Subcutaneous abdominal adipose tissue (tissue), 5 donors: ENCODE measurements at regions not wholly inside any gene's neighbourhood (a gene's known extent, or its start where the extent isn't known, plus 50 kb on each side); places are given as distances from the start of the nearest gene placed in this dataset.
A peak's percentile ranks its signal among the peaks of the same experiment; 100 is the strongest.
"Not testable (repeated sequence)": the region's sequence is repeated elsewhere in the genome, so short reads cannot be mapped to it uniquely, and the experiment has no call there.

Experiments
- H3K27ac ChIP-seq: one replicate; pipeline ENCODE4 v1.7.0; 2013; ENCODE audit warnings: low read depth, mild to moderate bottlenecking, inconsistent platforms, low read length, moderate library complexity
- H3K27me3 ChIP-seq, 5 donors: one replicate each; pipeline ENCODE4 v1.7.0; 2013; ENCODE audit warnings: low read length in 5 of 5, inconsistent platforms in 1 of 5; ENCODE audit not compliant: control insufficient read depth in 5 of 5, insufficient read depth in 4 of 5
- H3K36me3 ChIP-seq, 5 donors: one replicate each; pipeline ENCODE4 v1.7.0; 2013; ENCODE audit warnings: low read length in 5 of 5; ENCODE audit not compliant: control insufficient read depth in 5 of 5, insufficient read depth in 5 of 5
- H3K4me1 ChIP-seq, 5 donors: one replicate each; pipeline ENCODE4 v1.7.0; 2013; ENCODE audit warnings: low read length in 5 of 5, mild to moderate bottlenecking in 3 of 5, moderate library complexity in 1 of 5; ENCODE audit not compliant: control insufficient read depth in 5 of 5, insufficient read depth in 5 of 5
- H3K4me3 ChIP-seq, 5 donors: one replicate each; pipeline ENCODE4 v1.7.0; 2013; ENCODE audit warnings: low read length in 5 of 5, low read depth in 1 of 5
- H3K9ac ChIP-seq, 5 donors: one replicate each; pipeline ENCODE4 v1.7.0; 2013; ENCODE audit warnings: low read length in 5 of 5, mild to moderate bottlenecking in 4 of 5, moderate library complexity in 3 of 5
- H3K9me3 ChIP-seq, 5 donors: one replicate each; pipeline ENCODE4 v1.7.0; 2013; ENCODE audit warnings: low read length in 5 of 5; ENCODE audit not compliant: control insufficient read depth in 5 of 5
- donor health status: healthy.
- donor health status: healthy.
- donor health status: healthy.
- donor health status: healthy.
- donor health status: healthy.

DNA sequence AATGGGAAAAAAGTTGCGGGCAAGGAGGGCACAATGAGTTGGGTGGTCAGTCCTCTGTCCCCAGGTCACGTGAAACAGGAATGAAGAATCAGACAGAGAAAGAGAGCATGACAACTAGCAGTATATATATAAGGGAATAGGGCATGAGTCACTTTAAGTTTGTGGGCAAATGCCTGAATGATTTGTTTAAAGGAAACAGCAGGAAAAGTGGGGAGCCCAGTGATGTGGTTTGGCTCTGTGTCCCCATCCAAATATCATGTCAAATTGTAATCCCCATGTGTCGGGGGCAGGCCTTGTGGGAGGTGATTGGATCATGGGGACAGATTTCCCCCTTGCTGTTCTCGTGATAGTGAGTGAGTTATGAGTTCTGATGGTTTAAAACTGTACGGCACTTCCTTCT lies 195.3 kb upstream of the IGF1 start:
- H3K36me3 ChIP-seq = no peaks in the 10 kb centered on the region
- no peak overlapping the region for H3K4me3 ChIP-seq
- H3K4me1 ChIP-seq = no peaks in the 10 kb centered on the region
- no peak overlapping the region for H3K27ac ChIP-seq
- H3K27me3 ChIP-seq = no peaks in the 10 kb centered on the region
- H3K9ac ChIP-seq = no peak overlapping the region
- peaks cover 14 to 31% (median 30%) of the 10 kb centered on the region in 5 donors for H3K9me3 ChIP-seq

DNA sequence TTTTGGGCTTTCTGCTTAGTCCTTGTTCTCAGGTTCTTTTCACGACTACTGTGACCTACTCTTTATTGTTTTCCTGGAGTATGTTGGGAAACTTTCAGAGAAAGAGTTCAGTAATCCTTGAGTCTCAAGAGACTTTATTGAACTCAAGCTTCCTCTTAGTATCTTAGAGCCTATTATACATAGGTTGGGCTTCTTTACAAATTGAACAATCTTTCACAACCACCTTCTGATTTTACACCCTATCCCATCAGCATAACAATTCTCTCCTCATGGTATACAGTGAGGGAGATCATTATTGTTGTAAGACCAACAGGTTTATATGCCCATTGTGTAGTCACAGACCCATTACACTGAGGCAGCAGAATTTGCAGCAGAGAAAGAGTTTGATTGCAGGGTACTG lies 193.2 kb upstream of the IGF1 start:
- Histone ChIP-seq H3K9ac (no peak overlapping the region), H3K27me3 (no peaks in the 10 kb centered on the region), H3K9me3 (peaks cover 9 to 27% (median 24%) of the 10 kb centered on the region in 5 donors), H3K4me1 (no peaks in the 10 kb centered on the region), H3K36me3 (no peaks in the 10 kb centered on the region), H3K27ac (no peak overlapping the region), H3K4me3 (peak overlapping the region in 2 of 5 donors; percentile 14 to 24)

DNA sequence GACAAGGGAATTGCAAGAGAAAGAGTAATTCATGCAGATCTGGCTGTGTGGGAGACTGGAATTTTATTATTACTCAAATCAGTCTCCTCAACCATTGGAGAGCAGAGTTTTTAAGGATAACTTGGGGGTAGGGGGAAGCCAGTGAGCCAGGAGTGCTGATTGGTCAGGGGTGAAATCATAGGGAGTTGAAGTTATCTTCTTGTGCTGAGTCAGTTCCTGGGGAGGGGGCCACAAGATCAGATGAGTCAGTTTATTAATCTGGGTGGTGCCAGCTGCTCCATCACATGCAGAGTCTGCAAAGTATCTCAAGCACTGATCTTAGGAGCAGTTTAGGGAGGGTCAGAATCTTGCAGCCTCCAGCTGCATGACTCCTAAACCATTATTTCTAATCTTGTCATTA lies 191.8 kb upstream of the IGF1 start:
- not testable (repeated sequence) for H3K27ac ChIP-seq, H3K4me3 ChIP-seq, H3K4me1 ChIP-seq, H3K9ac ChIP-seq, H3K36me3 ChIP-seq, H3K27me3 ChIP-seq
- H3K9me3 ChIP-seq = peaks cover 9 to 27% (median 24%) of the 10 kb centered on the region in 5 donors

DNA sequence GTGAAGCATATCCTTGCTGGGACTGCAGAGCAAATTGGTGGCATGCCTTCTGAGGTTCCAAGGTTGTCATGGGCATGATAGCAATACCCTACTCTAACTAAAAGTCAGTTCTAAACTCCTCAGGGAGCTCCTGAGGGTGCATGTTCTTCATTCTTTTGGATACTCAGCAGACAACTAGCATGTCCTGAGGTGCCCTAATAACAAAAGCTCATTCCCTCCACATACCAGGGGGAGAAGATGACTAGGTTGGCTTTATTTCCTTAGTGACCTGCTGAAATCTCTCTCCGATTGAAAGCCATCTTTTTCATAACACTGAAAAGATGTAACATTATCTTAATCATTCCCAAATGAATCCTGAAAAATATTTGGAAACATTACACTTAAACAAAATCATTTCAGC lies 188.7 kb upstream of the IGF1 start:
- Histone ChIP-seq H3K27me3 (no peaks in the 10 kb centered on the region), H3K9ac (no peak overlapping the region), H3K4me1 (no peaks in the 10 kb centered on the region), H3K36me3 (no peaks in the 10 kb centered on the region), H3K27ac (no peak overlapping the region), H3K9me3 (peaks cover 9 to 21% (median 16%) of the 10 kb centered on the region in 5 donors), H3K4me3 (no peak overlapping the region)

DNA sequence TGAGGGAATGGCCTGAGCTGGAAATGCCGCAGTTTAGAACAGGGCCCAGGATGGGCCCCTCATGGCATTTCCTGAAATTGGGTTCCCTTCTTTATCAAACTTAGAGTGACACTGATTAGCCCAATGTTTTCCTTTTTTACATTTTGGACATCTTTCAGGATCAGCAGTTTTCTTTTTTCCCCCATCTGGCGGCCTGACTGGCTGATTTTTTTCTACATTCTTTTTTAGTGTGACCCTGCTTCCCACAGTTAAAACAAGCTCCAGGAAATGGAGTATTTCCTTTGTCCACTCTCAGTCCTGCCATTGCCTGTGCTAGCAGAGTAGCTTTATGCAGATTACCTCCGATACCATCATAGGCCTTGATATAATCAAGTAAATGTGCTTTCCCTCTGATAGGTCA lies 185.8 kb upstream of the IGF1 start:
- not testable (repeated sequence) for H3K9ac ChIP-seq, H3K4me3 ChIP-seq, H3K4me1 ChIP-seq, H3K9me3 ChIP-seq, H3K36me3 ChIP-seq, H3K27ac ChIP-seq, H3K27me3 ChIP-seq

DNA sequence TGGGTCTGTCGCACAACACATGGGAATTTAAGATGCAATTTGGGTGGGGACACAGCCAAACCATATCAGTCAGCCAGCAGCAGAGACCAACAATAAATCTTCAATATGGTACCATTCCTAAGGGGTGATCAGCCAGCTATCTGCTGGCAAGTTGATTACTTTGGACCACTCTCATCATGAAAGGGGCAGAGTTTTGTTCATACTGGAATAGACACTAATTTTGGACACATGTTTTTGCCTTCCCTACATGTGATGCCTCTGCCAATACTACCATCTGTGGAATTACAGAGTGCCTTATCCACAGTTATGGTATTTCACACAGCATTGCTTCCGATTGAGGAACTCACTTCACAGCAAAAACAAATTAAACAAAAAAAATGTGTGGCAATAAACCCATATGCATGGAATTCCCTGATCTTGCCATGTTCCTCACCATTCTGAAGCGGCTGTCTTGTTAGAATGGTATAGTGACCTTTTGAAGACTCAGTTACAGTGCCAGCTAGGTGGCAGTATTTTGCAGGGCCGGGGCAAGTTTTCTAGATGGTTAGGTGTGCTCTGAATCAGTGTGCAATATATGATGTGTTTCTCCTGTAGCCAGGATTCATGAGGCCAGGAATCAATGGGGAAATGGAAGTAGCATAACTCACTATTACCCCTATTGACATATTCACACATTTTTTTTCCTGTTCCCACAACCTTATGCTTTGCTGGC lies 179.0 kb upstream of the IGF1 start:
- Histone ChIP-seq H3K9ac (no peak overlapping the region), H3K36me3 (no peaks in the 10 kb centered on the region), H3K27ac (no peak overlapping the region), H3K4me3 (no peak overlapping the region), H3K27me3 (no peaks in the 10 kb centered on the region), H3K4me1 (peaks cover 0 to 2% (median 0%) of the 10 kb centered on the region in 5 donors), H3K9me3 (peaks cover 0 to 5% (median 3%) of the 10 kb centered on the region in 5 donors)

DNA sequence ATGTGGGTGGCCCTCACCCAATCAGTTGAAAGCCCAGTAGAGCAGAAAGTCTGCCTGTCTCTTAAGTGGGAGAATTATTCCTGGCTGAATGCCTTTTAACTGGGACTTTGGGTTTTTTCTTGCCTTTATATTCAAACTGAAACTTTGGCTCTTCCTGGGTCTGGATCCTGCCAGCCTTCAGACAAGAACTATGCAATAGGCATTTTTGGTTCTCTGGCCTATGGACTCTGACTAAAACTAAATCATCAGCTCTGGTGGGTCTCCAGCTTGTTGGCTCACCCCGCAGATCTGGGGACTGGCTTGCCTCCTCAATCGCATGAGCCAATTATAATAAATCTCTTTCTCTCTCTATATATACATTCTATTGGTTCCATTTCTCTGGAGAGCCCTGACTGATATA lies 173.0 kb upstream of the IGF1 start:
- H3K4me1 ChIP-seq = peaks cover 0 to 4% (median 0%) of the 10 kb centered on the region in 5 donors
- no peaks in the 10 kb centered on the region for H3K36me3 ChIP-seq
- H3K4me3 ChIP-seq = no peak overlapping the region
- H3K27ac ChIP-seq = no peak overlapping the region
- H3K27me3 ChIP-seq = no peaks in the 10 kb centered on the region
- H3K9me3 ChIP-seq = peaks cover 0 to 5% (median 3%) of the 10 kb centered on the region in 5 donors
- H3K9ac ChIP-seq = no peak overlapping the region

DNA sequence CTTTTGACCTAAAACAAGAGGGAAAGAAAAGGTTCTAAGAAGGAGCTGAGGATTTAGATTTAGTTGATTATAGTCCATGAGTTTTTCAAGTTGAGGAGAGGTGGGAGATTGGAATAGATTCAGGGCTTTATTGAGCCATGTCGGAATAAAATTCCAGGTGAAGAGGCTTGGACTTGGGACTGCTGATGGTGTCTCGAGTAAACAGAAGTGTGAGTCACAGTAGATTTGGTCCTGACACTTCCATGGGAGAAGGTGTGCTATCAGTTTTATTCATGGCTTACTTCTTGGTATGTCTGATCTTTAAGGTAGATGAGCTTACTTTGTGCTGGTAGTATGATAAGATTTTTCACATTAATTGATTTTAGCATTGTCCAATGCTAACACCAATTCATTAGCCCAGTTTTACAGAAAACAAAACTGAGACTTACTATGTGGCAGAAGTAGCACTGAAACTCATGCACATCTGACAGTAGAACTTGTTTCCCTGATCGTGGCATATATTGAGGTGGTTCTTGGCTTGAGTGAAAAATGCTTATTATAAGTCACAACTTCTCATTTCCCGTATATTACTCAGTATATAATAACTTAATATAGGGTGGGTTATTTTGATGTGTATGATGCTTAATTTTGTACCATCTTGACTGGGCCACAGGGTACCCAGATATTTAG lies 172.4 kb upstream of the IGF1 start:
- Histone ChIP-seq H3K4me3 (no peak overlapping the region), H3K4me1 (peaks cover 0 to 4% (median 0%) of the 10 kb centered on the region in 5 donors), H3K27ac (no peak overlapping the region), H3K9me3 (peaks cover 0 to 5% (median 3%) of the 10 kb centered on the region in 5 donors), H3K9ac (no peak overlapping the region), H3K27me3 (no peaks in the 10 kb centered on the region), H3K36me3 (no peaks in the 10 kb centered on the region)

DNA sequence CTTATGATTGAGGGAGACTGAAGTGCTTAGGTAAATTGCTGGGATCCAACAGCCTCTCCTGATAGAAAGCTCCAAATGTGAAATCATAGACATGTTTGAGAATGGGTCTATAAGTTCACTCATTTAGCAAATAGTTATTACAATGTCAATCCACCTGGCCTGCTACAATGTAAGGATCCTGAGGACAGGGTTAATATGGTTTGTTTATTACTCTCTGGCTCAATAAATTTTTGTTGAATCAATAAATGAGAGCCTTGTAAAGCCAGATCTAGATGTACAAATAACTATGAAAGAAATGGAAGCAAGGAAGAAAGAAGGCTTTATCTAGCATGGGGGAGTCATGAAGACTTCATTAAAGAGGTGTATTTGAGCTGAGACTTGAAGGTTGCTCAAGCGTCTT lies 165.6 kb upstream of the IGF1 start:
- Histone ChIP-seq H3K4me3 (no peak overlapping the region), H3K27me3 (no peaks in the 10 kb centered on the region), H3K36me3 (no peaks in the 10 kb centered on the region), H3K4me1 (peaks cover 0 to 4% (median 0%) of the 10 kb centered on the region in 5 donors), H3K9me3 (peaks cover 0 to 2% (median 0%) of the 10 kb centered on the region in 5 donors), H3K9ac (no peak overlapping the region), H3K27ac (no peak overlapping the region)

DNA sequence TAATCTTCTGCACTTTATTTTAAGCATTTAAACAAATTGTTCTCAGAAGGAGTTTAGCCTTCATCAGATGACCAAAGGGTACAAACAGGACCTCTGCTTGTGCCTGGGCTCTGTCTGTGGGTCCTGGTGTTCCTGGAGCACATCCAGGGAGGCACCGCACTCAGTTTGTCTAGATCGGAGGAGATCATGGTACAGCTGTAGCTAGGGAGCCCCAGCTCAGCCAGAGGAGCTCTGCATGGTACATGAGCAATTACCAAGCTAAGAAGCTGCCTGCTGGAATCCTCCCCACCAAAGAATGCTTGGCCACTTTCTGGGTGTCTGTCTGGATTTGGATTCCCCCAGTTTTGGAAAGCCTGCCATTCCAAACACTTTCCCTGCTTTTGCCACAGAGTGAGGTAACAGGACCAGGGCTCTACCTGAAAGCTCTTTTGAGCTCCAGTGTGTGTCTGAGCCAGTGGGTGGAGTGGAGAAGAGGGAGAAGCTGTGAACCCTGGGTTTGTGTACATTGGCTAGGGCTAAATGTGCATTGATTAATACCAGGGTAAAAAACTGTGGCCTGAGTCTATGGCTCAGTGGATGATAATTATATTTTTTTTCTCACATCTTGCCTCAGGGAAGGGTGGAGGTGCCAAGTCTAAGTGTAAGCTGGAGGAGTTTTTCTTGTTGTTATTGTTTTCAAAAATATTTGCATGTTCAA lies 163.7 kb upstream of the IGF1 start:
- Histone ChIP-seq H3K27ac (no peak overlapping the region), H3K4me3 (no peak overlapping the region), H3K9ac (no peak overlapping the region), H3K4me1 (peaks cover 0 to under 1% (median 0%) of the 10 kb centered on the region in 5 donors), H3K9me3 (peaks cover 0 to 9% (median 0%) of the 10 kb centered on the region in 5 donors), H3K36me3 (no peaks in the 10 kb centered on the region), H3K27me3 (no peaks in the 10 kb centered on the region)
